ENCODE measurements at regions not wholly inside any gene's neighbourhood (a gene's known extent, or its start where the extent isn't known, plus 50 kb on each side); places are given as distances from the start of the nearest gene placed in this dataset.
"Not testable (repeated sequence)": the region's sequence is repeated elsewhere in the genome, so short reads cannot be mapped to it uniquely, and the experiment has no call there.

DNA sequence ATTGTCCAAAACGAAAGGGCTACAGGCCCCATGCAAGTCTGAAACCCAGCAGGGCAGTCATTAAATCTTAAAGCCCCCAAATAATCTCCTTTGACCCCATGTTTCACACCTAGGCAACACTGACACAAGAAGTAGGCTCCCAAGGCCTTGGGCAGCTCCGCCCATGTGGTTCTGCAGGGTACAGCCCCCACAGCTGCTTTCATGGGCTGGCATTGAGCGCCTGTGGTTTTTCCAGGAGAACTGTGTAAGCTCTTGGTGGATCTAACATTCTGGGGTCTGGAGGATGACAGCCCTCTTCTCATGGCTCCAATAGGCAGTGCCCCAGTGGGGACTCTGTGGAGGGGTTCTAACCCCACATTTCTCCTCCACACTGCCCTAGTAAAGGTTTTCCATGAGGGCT lies 623.5 kb downstream of the PRR16 start:
- ChIA-PET CTCF (no interaction called here), POLR2A (no interaction called here)

DNA sequence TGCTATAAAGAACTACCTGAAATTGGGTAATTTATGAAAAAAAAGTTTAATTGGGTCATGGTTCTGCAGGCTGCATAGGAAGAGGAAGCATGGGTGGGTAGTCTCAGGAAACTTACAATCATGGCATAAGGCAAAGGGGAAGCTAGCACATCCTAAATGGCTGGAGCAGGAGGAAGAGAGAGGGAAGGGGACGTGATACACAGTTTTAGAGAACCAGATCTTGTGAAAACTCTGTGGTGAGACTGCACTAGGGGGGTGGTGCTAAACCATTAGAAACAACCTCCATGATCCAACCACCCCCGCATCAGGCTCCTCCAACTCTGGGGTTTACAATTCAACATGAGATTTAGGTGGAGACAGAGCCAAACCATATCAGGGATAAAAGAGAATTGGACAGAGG lies 624.2 kb downstream of the PRR16 start:
- no peak for DNase-seq (ENCODE audit: low read depth)
- ChIA-PET POLR2A (no interaction called here), CTCF (interaction anchor here (1.1 kb wide), 1 partner anchor 17 kb away, joined by 3 read pairs; no protein-coding TSS in a partner anchor)
- TF ChIP-seq, protein P1, sequence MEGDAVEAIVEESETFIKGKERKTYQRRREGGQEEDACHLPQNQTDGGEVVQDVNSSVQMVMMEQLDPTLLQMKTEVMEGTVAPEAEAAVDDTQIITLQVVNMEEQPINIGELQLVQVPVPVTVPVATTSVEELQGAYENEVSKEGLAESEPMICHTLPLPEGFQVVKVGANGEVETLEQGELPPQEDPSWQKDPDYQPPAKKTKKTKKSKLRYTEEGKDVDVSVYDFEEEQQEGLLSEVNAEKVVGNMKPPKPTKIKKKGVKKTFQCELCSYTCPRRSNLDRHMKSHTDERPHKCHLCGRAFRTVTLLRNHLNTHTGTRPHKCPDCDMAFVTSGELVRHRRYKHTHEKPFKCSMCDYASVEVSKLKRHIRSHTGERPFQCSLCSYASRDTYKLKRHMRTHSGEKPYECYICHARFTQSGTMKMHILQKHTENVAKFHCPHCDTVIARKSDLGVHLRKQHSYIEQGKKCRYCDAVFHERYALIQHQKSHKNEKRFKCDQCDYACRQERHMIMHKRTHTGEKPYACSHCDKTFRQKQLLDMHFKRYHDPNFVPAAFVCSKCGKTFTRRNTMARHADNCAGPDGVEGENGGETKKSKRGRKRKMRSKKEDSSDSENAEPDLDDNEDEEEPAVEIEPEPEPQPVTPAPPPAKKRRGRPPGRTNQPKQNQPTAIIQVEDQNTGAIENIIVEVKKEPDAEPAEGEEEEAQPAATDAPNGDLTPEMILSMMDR (IDR thresholded peaks at IDR 0.05; ENCODE audit: insufficient read depth, low read depth, low read length), result no peak
- Histone ChIP-seq H3K4me3 (ENCODE audit: low read depth, low read length) (no peak overlapping the region), H3K27me3 (ENCODE audit: control insufficient read depth, insufficient read depth, low read length) (no peaks in the 10 kb centered on the region), H3K36me3 (ENCODE audit: control insufficient read depth, insufficient read depth, low read length) (no peaks in the 10 kb centered on the region)

More for the DNA sequence above, 623.5 kb downstream of the PRR16 start:
- no peaks in the 10 kb centered on the region for H3K27me3 ChIP-seq (ENCODE audit: control insufficient read depth, insufficient read depth, low read length)
- DNase-seq (ENCODE audit: low read depth), result no peak
- H3K36me3 ChIP-seq (ENCODE audit: control insufficient read depth, insufficient read depth, low read length), result no peaks in the 10 kb centered on the region
- TF ChIP-seq, protein P1 (IDR thresholded peaks at IDR 0.05; ENCODE audit: insufficient read depth, low read depth, low read length), result no peak
- no peak overlapping the region for H3K4me3 ChIP-seq (ENCODE audit: low read depth, low read length)

DNA sequence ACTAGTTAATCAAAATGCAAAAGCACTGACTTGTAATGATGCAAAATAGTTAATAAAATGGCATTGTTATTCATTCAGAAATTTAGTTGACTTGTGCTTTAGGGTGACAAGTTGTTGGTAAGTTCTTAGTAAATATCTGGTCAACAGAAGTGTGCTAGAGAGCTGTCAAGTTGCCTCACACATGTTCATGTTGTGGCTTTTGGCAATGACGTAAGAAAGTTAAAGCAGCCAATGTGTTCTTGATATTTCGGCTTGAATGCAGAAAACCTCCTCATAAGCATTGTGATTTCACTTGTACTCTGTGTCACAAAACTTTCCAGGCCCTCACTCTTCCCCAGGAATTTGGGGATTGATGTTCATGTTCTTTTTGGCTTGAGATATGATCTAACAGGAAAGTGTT lies 626.7 kb downstream of the PRR16 start:
- TF ChIP-seq, protein P1 (IDR thresholded peaks at IDR 0.05; ENCODE audit: insufficient read depth, low read depth, low read length), result no peak
- ChIA-PET POLR2A (no interaction called here), CTCF (no interaction called here)
- Histone ChIP-seq H3K4me3 (ENCODE audit: low read depth, low read length) (no peak overlapping the region), H3K27me3 (ENCODE audit: control insufficient read depth, insufficient read depth, low read length) (no peaks in the 10 kb centered on the region), H3K36me3 (ENCODE audit: control insufficient read depth, insufficient read depth, low read length) (no peaks in the 10 kb centered on the region)
- no peak for DNase-seq (ENCODE audit: low read depth)

DNA sequence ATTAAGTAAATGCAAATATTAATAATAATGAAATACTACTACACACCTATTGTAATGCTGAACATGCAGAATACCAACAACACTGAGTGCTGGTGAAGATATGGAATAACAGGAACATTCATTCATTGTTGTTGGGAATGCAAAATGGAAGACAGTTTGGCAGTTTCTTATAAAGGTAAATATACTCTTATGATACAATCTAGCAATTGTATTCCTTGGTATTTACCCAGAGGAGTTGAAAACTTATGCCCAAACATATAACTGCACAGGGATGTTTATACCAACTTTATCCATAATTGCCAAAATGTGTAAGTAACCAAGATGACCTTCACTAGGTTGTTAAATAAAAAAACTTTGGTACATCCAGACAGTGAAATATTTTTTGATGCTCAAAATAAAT lies 636.8 kb downstream of the PRR16 start:
- ChIA-PET POLR2A (no interaction called here), CTCF (no interaction called here)
- no peak overlapping the region for H3K4me3 ChIP-seq (ENCODE audit: low read depth, low read length)
- DNase-seq (ENCODE audit: low read depth), result no peak
- H3K36me3 ChIP-seq (ENCODE audit: control insufficient read depth, insufficient read depth, low read length), result no peaks in the 10 kb centered on the region
- TF ChIP-seq, protein P1 (IDR thresholded peaks at IDR 0.05; ENCODE audit: insufficient read depth, low read depth, low read length), result no peak
- no peaks in the 10 kb centered on the region for H3K27me3 ChIP-seq (ENCODE audit: control insufficient read depth, insufficient read depth, low read length)

DNA sequence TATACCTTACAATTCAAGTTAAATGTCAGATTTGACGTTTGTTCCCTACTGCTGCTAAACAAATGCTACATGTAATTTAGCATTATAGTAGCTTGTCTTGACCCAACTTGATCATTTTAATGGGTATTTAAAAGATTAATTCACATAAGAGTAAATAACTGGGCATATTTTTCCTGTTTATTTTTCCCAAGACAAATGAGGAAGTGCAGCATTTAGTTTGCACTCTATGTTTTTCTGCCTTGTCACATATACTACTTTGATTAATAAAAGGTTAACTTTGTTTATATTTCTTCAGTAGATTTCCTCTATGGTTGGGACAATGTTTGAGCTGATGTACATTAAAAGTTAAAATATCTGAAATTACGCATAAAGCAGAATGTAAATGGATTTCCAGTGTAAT lies 641.8 kb downstream of the PRR16 start:
- ChIA-PET CTCF (no interaction called here), POLR2A (no interaction called here)
- H3K4me3 ChIP-seq (ENCODE audit: low read depth, low read length), result no peak overlapping the region
- TF ChIP-seq, protein P1 (IDR thresholded peaks at IDR 0.05; ENCODE audit: insufficient read depth, low read depth, low read length), result no peak
- no peaks in the 10 kb centered on the region for H3K27me3 ChIP-seq (ENCODE audit: control insufficient read depth, insufficient read depth, low read length)
- H3K36me3 ChIP-seq (ENCODE audit: control insufficient read depth, insufficient read depth, low read length), result no peaks in the 10 kb centered on the region
- no peak for DNase-seq (ENCODE audit: low read depth)

DNA sequence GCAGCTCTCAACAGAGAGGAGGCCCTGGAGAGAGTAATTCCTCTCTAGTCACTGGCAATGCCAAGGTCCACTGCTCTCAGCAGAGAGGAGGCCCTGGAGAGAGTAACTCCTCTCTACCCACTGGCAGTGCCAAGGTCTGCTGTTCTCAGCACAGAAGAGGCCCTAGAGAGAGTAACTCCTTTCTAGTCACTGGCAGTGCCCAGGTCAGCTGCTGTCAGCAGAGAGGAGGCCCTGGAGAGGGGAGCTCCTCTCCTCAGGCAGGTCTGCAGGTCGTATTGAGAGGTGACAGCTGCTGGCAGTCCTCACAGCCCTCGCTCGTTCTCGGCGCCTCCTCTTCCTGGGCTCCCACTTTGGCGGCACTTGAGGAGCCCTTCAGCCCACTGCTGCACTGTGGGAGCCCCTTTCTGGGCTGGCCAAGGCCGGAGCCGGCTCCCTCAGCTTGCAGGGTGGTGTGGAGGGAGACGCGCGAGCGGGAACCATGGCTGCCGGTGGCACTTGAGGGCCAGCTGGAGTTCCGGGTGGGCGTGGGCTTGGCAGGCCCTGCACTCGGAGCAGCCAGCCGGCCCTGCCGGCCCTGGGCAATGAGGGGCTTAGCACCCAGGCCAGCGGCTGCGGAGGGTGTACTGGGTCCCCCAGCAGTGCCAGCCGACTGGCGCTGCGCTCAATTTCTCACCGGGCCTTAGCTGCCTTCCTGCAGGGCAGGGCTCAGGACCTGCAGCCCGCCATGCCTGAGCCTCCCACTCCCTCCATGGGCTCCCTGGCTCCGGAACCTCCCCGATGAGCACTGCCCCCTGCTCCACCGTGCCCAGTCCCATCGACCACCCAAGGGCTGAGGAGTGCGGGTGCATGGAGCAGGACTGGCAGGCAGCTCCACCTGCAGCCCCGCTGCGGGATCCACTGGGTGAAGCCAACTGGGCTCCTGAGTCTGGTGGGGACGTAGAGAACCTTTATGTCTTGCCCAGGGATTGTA lies 642.9 kb downstream of the PRR16 start:
- DNase-seq (ENCODE audit: low read depth); H3K4me3 ChIP-seq (ENCODE audit: low read depth, low read length); POLR2A ChIA-PET; H3K36me3 ChIP-seq (ENCODE audit: control insufficient read depth, insufficient read depth, low read length); H3K27me3 ChIP-seq (ENCODE audit: control insufficient read depth, insufficient read depth, low read length); CTCF ChIA-PET: not testable (repeated sequence)
